GM11168 (cell line): ENCODE measurements at regions not wholly inside any gene's neighbourhood (a gene's known extent, or its start where the extent isn't known, plus 50 kb on each side); places are given as distances from the start of the nearest gene placed in this dataset.

Experiments used
- in situ Hi-C: fragments of 300-500 bp; cut with MboI; formaldehyde crosslinking; loops from one replicate; pipeline ENCODE4 v1.12.0; 2022; ENCODE audit warnings: low sequenced_read_pairs; ENCODE audit not compliant: unreplicated experiment

DNA sequence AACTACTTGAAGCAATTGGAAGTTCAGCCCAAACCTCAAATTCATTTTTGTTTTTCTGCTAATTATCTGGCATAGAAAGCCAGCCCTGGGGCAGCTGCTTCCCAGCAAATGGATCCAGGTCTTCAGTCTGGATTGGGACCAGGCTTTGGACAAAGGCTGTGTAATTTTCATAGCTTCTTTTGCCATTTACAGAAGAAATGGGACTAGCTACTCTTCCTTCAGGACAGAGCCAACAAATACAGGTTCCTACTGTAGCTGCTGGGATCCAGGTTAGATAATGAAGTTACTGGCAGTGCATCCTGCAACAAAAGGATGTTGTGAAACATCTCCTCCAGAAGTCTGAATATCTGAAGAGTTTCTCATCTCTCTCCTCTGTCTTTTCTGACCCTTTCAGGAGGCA lies 171.5 kb upstream of the CAMK1G start:
- in situ Hi-C loops: no loop called here

DNA sequence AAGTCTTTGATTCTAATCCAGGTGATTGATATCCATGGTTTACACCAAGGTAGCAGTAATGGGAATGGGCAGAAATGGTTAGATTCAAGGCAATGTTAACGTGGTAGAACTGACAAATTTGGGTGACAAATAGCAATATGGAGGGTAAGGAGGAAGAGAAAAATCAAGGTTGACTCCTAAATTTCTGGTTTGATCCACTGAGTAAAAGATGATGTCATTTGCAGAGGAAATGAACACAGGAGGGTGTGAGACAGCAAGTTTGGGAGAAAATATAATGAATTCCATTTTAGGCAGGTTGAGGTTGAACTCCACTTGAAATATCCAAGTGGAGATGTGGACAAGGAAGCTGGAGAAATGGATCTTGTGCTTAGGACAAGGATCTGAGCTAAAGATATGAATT lies 170.9 kb upstream of the CAMK1G start:
- in situ Hi-C loops: no loop called here

DNA sequence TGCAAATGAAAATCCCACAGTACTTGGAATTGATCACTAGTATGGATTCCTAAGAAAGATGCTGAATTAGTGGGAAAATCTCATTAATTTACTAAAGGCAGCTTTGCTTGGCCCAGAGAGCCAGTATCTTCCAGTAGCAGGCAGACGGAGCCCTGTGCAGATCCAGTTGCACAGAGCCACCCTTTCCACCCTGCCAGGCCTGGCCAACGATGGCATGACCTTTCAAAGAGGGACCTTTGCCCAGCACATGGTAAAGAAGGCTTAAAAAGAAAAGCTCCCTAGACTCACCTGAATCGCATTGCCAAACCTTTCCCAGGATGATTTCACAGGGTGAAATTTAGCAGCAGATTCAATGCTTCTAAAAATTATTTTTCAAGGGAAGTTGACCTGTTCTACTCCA lies 170.5 kb upstream of the CAMK1G start:
- in situ Hi-C loops: no loop called here

DNA sequence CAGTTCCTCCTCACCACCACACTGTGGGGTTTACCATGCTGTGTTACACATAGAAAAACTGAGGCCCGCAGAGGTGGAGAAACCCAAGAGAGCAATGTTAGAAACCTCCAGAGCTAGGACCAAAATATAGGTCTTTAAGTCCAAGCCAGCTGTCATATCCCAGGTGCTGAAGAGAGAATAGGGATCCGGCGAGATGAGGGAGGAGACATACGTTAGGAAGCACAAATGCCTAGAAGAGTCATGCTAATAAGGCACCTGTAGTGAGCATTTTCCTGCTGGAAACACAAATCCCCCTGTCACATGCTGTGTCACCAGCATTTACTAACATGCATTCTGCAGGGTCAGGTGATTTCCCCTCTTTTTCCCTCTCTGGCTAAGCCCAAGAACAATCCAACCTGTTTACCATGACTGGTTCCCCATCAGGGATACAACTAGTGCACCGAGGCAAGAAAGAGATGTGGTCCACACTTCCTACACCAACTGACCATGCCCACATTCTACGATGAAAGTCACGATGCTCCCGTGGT lies 168.6 kb upstream of the CAMK1G start:
- in situ Hi-C loops: no loop called here

DNA sequence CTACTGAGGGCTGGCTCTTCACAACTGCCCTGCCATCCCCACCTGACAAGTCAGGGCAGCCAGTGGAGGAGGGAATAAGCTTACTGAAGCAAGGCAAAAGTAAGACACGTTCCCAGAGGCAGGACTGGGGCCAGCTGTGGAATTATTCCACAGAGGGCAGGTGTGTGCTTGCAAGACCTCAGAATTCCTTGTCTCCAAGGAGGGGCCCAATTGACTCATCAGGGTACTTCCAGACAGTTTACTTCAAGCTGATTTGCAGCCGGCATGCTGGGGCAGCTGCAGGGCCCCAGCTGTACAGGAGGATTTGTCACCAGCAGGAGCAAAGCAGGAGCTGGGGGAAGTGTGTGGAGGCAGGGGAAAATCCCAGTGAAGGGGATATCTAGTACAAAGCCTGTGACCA lies 167.5 kb upstream of the CAMK1G start:
- in situ Hi-C loops: no loop called here

DNA sequence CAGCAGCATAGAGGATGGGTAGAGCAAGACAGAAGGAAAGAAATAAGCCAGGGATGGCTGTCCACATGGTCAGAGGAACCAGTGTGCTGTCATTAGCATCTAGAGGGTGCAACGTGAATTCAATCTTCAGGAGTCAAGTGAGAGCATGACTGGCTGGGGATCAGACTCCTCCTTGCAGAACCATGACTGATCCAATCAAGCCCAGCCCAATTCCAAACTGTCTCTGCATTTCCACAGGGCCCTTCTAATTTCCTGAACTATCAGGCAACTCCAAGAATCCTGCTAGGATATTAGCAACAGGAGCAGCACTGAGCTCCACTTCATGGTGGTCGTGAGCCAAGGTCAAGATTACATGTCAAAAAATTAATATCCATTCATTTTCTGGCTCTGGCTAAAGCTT lies 166.8 kb upstream of the CAMK1G start:
- in situ Hi-C loops: no loop called here

- in situ Hi-C loops: no loop called here
These were observed 165.8 kb upstream of the CAMK1G start for GRCh38 chr1:209417761-209418160.

GRCh38 chr1:209420276-209420675 lies 163.2 kb upstream of the CAMK1G start:
- in situ Hi-C loops: no loop called here

GRCh38 chr1:209421186-209421585 lies 162.3 kb upstream of the CAMK1G start:
- in situ Hi-C loops: no loop called here

DNA sequence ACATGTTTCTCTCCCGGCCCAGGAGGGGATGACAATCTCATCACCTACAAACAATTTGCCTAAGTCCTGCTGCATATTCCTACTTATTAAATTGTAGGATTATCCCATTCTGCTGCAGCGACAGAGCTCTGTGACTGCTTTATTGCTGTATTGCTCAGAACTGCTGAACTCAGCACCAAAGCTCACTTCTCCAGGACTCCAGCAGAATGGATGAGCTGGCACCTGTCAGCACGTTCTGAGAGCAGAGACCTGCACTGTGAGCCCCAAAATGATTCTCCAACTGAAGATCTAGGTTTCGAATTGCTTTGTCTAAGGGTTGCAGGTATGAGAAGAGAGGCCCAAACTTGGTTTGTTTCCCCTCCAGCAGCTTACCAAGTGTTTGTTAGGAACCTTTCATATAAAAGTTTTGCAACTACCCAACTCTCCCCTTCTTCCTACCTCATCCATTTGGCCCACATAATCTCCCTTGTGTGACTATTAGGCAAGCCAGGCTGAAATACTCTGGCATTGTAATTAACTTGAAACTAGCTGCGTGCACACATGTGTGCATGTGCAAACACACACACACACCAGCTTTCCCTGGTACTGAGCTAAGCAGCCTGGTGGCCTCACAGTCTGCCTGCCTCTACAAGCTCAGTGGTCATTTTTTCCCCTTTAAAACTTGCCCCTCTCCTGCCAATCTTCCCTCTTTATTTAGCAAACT lies 161.4 kb upstream of the CAMK1G start:
- in situ Hi-C loops: no loop called here

DNA sequence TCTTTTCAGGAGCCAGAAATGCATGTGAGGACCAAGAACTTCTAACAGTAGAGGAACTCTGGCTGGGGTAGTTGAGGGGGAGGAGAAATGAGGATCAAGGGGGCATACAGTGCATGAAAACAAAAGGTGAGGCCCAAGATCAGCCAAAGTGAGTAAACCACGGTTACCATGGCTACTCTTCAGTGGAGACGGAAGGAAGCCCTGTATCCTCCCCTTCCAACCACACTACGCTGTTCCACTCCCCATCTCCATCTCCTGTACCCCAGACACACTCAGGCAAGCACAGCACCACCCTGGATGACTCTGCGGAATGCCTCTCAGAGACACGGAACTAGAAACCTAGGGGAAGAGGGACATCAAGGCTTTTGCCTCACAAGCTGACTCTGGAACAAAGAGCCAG lies 157.6 kb upstream of the CAMK1G start:
- in situ Hi-C loops: no loop called here

DNA sequence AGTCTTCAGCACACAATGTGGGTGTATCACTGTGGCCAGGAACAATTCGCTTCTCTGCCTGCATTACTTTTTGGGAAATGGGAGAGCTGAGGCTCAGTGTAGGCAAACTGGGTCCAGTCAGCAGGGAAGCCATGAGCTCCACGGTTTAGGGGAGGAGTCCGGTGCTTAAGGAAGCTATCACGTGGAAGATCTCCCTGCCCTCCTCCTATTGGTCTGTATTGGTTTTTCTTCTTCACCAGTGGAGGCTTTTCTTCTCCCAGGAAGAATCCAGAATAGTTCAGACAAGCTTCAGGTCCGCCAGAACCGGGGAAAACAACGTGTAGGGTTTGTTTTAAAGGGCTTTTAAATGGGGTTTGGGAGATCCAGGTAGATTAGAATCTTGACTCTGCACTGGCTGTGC lies 156.2 kb upstream of the CAMK1G start:
- in situ Hi-C loops: no loop called here

DNA sequence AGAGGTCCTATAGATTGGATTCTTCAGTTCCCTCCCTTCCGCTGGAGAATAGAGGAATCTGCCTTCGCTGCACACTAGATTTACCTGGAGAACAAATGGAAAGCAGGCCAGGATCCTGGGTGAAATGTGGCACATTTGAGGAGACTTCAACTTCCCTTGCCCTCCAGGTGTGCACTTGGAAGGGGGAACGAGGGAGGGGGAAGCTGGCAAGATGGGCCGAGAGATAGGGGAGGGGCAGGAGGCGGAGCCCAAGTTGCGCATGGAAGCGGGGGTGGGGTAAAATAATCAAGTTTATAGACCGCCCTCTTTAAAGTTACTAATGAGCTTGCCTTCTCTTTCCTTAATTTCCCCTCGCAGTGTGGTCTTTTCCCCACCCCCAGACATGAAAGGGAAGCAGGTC lies 155.7 kb upstream of the CAMK1G start:
- in situ Hi-C loops: no loop called here

GRCh38 chr1:209428241-209428921 lies 155.1 kb upstream of the CAMK1G start:
- in situ Hi-C loops: no loop called here

- in situ Hi-C loops: no loop called here
These were observed 153.9 kb upstream of the CAMK1G start for GRCh38 chr1:209429611-209430010.

DNA sequence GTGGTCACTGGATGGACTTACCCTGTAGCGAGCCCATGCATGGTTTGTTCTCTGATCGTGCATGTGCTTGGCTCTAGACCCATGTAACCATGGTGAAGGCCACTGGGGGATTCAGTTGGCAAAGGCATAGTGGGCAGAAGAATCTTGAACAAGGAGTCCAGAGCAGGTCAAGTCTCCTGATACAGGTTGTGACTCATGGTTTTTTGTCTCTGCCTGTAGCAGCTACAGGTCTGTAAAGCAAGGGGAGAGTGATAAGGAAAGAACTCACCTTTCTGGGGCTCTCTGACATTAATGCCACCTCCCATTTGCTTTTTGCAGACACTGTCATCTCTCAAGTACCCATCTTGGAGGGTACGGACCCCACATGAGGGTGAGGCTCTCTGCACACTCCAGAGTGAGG lies 153.4 kb upstream of the CAMK1G start:
- in situ Hi-C loops: no loop called here

GRCh38 chr1:209430821-209431259 lies 152.7 kb upstream of the CAMK1G start:
- in situ Hi-C loops: no loop called here

GRCh38 chr1:209431402-209431801 lies 152.1 kb upstream of the CAMK1G start:
- in situ Hi-C loops: no loop called here

DNA sequence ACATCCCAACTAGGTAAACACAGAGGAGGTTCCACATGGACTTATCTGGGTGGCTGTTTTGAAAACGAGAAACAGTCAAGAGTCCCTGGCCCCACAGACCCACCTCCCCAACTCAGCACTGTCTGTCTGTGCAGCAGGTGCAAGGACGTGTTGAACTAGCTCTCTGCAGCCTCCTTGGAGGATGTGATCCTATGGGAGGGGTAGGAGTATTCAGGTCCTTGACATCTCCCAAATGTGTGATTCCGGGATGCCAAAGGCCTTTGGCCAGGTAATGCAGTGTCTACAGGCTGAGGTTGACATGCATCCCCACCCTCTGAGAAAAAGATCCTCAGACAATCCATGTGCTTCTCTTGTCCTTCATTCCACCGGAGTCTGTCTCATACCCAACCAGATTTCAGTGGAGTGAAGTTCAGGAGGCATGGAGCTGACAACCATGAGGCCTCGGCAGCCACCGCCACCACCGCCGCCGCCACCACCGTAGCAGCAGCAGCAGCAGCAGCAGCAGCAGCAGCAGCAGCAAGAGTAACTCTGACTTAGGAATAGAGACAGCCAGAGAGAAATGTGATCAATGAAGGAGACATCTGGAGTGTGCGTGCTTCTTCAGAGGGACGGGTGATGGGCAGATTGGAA lies 151.6 kb upstream of the CAMK1G start:
- in situ Hi-C loops: no loop called here

- in situ Hi-C loops: no loop called here
These were observed 151.1 kb upstream of the CAMK1G start for GRCh38 chr1:209432443-209432825.

GRCh38 chr1:209433649-209434031 lies 149.9 kb upstream of the CAMK1G start:
- in situ Hi-C loops: no loop called here
